DMS153 treated with DMSO at 0.1 percent for 48 hours (cell line): ENCODE measurements at regions not wholly inside any gene's neighbourhood (a gene's known extent, or its start where the extent isn't known, plus 50 kb on each side); places are given as distances from the start of the nearest gene placed in this dataset.

Experiments used
- DNase-seq: peaks from one replicate; lab custom pipeline; 2025; ENCODE audit not compliant: unreplicated experiment; lab: John Stamatoyannopoulos, UW

GRCh38 chr3:124174910-124175874, 183.3 kb upstream of the ROPN1 start:
- DNase-seq: peak; percentile 80

- DNase-seq: no peak
Measured at GRCh38 chr3:124177071-124177470, 185.1 kb upstream of the ROPN1 start.

GRCh38 chr3:124178531-124178930, 186.6 kb upstream of the ROPN1 start:
- DNase-seq: no peak

- DNase-seq: no peak
Measured at GRCh38 chr3:124200407-124200806, 208.5 kb upstream of the ROPN1 start.

- DNase-seq: no peak
Measured at GRCh38 chr3:124201226-124201625, 209.3 kb upstream of the ROPN1 start.

- no peak for DNase-seq
Measured at GRCh38 chr3:124201786-124202185, 209.9 kb upstream of the ROPN1 start.

GRCh38 chr3:124202754-124203153, 210.8 kb upstream of the ROPN1 start:
- no peak for DNase-seq

GRCh38 chr3:124203292-124203691, 211.4 kb upstream of the ROPN1 start:
- no peak for DNase-seq

- DNase-seq: no peak
Measured at GRCh38 chr3:124206225-124207055, 214.5 kb upstream of the ROPN1 start.

- DNase-seq: no peak
Measured at GRCh38 chr3:124207077-124207476, 215.2 kb upstream of the ROPN1 start.

GRCh38 chr3:124207873-124208485, 216.1 kb upstream of the ROPN1 start:
- no peak for DNase-seq

GRCh38 chr3:124209426-124209825, 217.5 kb upstream of the ROPN1 start:
- no peak for DNase-seq

- DNase-seq: no peak
Measured at GRCh38 chr3:124210899-124211298, 219.0 kb upstream of the ROPN1 start.

- no peak for DNase-seq
Measured at GRCh38 chr3:124213641-124214040, 221.7 kb upstream of the ROPN1 start.

GRCh38 chr3:124217542-124217941, 225.6 kb upstream of the ROPN1 start:
- no peak for DNase-seq

- peak; percentile 32 for DNase-seq
Measured at GRCh38 chr3:124221422-124221821, 229.5 kb upstream of the ROPN1 start.

GRCh38 chr3:124223853-124224252, 231.9 kb upstream of the ROPN1 start:
- DNase-seq: no peak

GRCh38 chr3:124227150-124227630, 235.3 kb upstream of the ROPN1 start:
- no peak for DNase-seq

- no peak for DNase-seq
Measured at GRCh38 chr3:124229420-124229819, 237.5 kb upstream of the ROPN1 start.

GRCh38 chr3:124229836-124230235, 237.9 kb upstream of the ROPN1 start:
- DNase-seq: no peak

- no peak for DNase-seq
Measured at GRCh38 chr3:124230432-124230831, 238.5 kb upstream of the ROPN1 start.
